Endothelial cell (in vitro differentiated cells): ENCODE measurements at regions not wholly inside any gene's neighbourhood (a gene's known extent, or its start where the extent isn't known, plus 50 kb on each side); places are given as distances from the start of the nearest gene placed in this dataset.

Experiments
- DNase-seq: peaks from one replicate; pipeline ENCODE4 v3.0.0; 2021; ENCODE audit warnings: low spot score
- H3K27ac Mint-ChIP-seq: one replicate; pipeline ENCODE4 v1.8.0; 2021; ENCODE audit warnings: mixed read lengths, inconsistent platforms; ENCODE audit not compliant: unreplicated experiment
- H3K27me3 Mint-ChIP-seq: one replicate; pipeline ENCODE4 v1.8.0; 2021; ENCODE audit warnings: mild to moderate bottlenecking, moderate library complexity, mixed read lengths, inconsistent platforms; ENCODE audit not compliant: unreplicated experiment
- H3K36me3 Mint-ChIP-seq: one replicate; pipeline ENCODE4 v1.8.0; 2021; ENCODE audit warnings: mild to moderate bottlenecking, low read depth, mixed read lengths, inconsistent platforms; ENCODE audit not compliant: unreplicated experiment
- H3K4me1 Mint-ChIP-seq: one replicate; pipeline ENCODE4 v1.8.0; 2021; ENCODE audit warnings: mild to moderate bottlenecking, mixed read lengths, inconsistent platforms; ENCODE audit not compliant: unreplicated experiment
- H3K4me3 Mint-ChIP-seq: one replicate; pipeline ENCODE4 v1.8.0; 2021; ENCODE audit warnings: mild to moderate bottlenecking, mixed read lengths, inconsistent platforms; ENCODE audit not compliant: unreplicated experiment
- H3K9me3 Mint-ChIP-seq: one replicate; pipeline ENCODE4 v1.8.0; 2021; ENCODE audit warnings: mixed read lengths, inconsistent platforms; ENCODE audit not compliant: unreplicated experiment
- TF ChIP-seq, protein P1 (sequence below): fragments of 200-600 bp; sonication (generic); IDR thresholded peaks from one replicate; pipeline ENCODE4 v1.5.0; 2021; ENCODE audit warnings: antibody characterized with exemption; ENCODE audit not compliant: unreplicated experiment

DNA sequence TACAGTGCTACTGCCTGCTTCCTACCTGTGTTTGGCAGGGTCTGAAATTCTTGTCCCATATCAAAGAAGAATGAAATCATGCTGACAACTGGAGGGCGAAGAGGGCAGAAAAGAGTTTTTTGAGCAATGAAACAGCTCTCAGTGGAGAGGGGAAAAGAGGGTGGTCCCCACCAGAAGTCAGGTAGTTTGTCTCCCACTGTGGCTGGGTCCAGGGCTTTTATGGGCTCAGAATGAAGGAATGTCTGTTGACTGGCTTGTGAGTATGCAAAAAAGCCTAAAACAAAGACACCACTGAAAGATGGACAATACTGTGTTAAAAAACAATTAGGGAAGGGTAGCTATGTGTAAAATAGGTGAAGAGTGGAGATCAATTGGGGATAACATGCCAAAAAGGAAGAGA lies 115.0 kb downstream of the ADAM29 start:
- Mint-ChIP-seq H3K9me3 (no peaks in the 10 kb centered on the region), H3K27me3 (no peaks in the 10 kb centered on the region), H3K36me3 (peaks cover 5% of the 10 kb centered on the region), H3K27ac (no peak overlapping the region), H3K4me3 (no peak overlapping the region), H3K4me1 (no peaks in the 10 kb centered on the region)
- TF ChIP-seq, protein P1, sequence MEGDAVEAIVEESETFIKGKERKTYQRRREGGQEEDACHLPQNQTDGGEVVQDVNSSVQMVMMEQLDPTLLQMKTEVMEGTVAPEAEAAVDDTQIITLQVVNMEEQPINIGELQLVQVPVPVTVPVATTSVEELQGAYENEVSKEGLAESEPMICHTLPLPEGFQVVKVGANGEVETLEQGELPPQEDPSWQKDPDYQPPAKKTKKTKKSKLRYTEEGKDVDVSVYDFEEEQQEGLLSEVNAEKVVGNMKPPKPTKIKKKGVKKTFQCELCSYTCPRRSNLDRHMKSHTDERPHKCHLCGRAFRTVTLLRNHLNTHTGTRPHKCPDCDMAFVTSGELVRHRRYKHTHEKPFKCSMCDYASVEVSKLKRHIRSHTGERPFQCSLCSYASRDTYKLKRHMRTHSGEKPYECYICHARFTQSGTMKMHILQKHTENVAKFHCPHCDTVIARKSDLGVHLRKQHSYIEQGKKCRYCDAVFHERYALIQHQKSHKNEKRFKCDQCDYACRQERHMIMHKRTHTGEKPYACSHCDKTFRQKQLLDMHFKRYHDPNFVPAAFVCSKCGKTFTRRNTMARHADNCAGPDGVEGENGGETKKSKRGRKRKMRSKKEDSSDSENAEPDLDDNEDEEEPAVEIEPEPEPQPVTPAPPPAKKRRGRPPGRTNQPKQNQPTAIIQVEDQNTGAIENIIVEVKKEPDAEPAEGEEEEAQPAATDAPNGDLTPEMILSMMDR, result no peak
- DNase-seq, result no peak

DNA sequence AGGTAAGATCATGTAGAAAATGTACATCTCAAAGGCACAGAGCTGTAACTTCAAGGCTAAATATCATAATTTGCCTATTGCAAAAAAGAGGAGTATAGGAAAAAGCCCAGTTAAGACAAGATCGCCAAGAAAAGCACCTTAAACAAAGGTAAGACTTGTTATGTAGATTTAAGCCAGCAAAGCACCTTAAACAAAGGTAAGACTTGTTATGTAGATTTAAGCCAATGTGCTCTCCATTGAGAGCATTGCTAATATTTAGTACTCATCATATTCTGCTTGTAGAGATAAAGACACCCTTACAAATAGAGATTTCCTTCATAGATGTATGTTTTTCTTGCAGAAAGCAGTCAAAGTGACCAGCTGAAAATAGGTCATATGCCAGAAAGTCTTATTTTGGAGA lies 115.8 kb downstream of the ADAM29 start:
- Mint-ChIP-seq H3K36me3 (peaks cover 5% of the 10 kb centered on the region), H3K27ac (no peak overlapping the region), H3K4me1 (no peaks in the 10 kb centered on the region), H3K4me3 (no peak overlapping the region), H3K9me3 (no peaks in the 10 kb centered on the region), H3K27me3 (no peaks in the 10 kb centered on the region)
- DNase-seq, result no peak
- TF ChIP-seq, protein P1, result no peak

DNA sequence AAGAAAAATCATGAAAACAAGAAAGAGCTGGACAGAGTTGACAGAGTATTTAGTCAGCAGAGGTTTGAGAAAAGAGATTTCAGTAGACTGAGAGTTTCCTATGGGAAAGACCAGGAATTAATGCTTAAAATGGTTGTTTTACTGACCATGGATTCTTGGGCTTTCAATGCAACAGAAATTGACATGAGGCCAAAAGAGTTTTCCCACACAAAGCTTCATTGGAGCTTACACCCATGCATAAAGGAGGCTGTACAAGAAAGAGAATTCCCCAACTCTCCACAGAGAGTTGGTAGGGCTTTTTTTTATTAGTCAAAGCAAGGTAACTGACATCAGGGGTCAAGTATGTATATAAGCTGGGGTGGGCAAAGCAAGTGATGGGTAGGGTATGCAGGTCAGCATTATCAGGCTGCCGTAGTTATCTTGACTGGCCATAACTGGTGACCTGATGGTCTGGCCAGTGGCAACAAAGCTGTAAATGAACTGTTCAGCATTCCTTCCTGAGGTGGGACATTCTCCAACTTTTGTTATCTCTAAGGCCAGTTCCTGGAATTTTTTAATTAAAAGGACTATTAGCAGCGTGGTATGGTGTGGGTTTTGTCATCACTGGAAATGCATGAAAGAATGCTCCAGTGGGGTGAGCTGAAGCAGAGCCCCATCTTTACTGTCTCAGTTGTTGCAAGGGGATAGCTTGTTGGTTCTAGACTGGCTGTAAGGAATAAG lies 117.0 kb downstream of the ADAM29 start:
- H3K9me3 Mint-ChIP-seq, result no peaks in the 10 kb centered on the region
- H3K4me1 Mint-ChIP-seq, result no peaks in the 10 kb centered on the region
- H3K4me3 Mint-ChIP-seq, result no peak overlapping the region
- H3K36me3 Mint-ChIP-seq, result peaks cover 5% of the 10 kb centered on the region
- TF ChIP-seq, protein P1, result no peak
- no peaks in the 10 kb centered on the region for H3K27me3 Mint-ChIP-seq
- H3K27ac Mint-ChIP-seq, result no peak overlapping the region
- DNase-seq, result no peak

- H3K9me3 Mint-ChIP-seq, result no peaks in the 10 kb centered on the region
- H3K4me3 Mint-ChIP-seq, result no peak overlapping the region
- peaks cover 5% of the 10 kb centered on the region for H3K36me3 Mint-ChIP-seq
- H3K4me1 Mint-ChIP-seq, result no peaks in the 10 kb centered on the region
- no peak overlapping the region for H3K27ac Mint-ChIP-seq
- TF ChIP-seq, protein P1, result no peak
- no peaks in the 10 kb centered on the region for H3K27me3 Mint-ChIP-seq
- DNase-seq, result no peak
Measured at GRCh38 chr4:175035905-175036304, 117.7 kb downstream of the ADAM29 start.

GRCh38 chr4:175048111-175048784 lies 130.1 kb downstream of the ADAM29 start:
- Mint-ChIP-seq H3K4me3 (no peak overlapping the region), H3K27ac (no peak overlapping the region), H3K9me3 (peaks cover 1% of the 10 kb centered on the region), H3K4me1 (no peaks in the 10 kb centered on the region), H3K36me3 (no peaks in the 10 kb centered on the region), H3K27me3 (no peaks in the 10 kb centered on the region)
- TF ChIP-seq, protein P1, result no peak
- no peak for DNase-seq
